ENCODE measurements at regions not wholly inside any gene's neighbourhood (a gene's known extent, or its start where the extent isn't known, plus 50 kb on each side); places are given as distances from the start of the nearest gene placed in this dataset.

GRCh38 chr3:144060881-144061280, 89.3 kb downstream of the DIPK2A start:
- no peaks in the 10 kb centered on the region for H3K36me3 ChIP-seq
- TF ChIP-seq, protein P1, sequence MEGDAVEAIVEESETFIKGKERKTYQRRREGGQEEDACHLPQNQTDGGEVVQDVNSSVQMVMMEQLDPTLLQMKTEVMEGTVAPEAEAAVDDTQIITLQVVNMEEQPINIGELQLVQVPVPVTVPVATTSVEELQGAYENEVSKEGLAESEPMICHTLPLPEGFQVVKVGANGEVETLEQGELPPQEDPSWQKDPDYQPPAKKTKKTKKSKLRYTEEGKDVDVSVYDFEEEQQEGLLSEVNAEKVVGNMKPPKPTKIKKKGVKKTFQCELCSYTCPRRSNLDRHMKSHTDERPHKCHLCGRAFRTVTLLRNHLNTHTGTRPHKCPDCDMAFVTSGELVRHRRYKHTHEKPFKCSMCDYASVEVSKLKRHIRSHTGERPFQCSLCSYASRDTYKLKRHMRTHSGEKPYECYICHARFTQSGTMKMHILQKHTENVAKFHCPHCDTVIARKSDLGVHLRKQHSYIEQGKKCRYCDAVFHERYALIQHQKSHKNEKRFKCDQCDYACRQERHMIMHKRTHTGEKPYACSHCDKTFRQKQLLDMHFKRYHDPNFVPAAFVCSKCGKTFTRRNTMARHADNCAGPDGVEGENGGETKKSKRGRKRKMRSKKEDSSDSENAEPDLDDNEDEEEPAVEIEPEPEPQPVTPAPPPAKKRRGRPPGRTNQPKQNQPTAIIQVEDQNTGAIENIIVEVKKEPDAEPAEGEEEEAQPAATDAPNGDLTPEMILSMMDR (IDR thresholded peaks at IDR 0.05) = no peak
- no peaks in the 10 kb centered on the region for H3K27me3 ChIP-seq (replicated peaks; ENCODE audit: insufficient read depth)
- H3K9me3 ChIP-seq = no peaks in the 10 kb centered on the region
- H3K4me1 ChIP-seq (ENCODE audit: control insufficient read depth in 1 of 2, low read depth in 2 of 2) = peaks cover 3 to 4% of the 10 kb centered on the region in 2 donors
- H3K27ac ChIP-seq = no peak overlapping the region
- ATAC-seq (ENCODE audit: insufficient number of reproducible peaks, low FRiP score, low read depth) (no peak), DNase-seq (ENCODE audit: low spot score) (no peak)
- no peak overlapping the region for H3K4me3 ChIP-seq

GRCh38 chr3:144063306-144063705, 91.7 kb downstream of the DIPK2A start:
- H3K27ac ChIP-seq = no peak overlapping the region
- ATAC-seq (ENCODE audit: insufficient number of reproducible peaks, low FRiP score, low read depth) (no peak), DNase-seq (ENCODE audit: low spot score) (no peak)
- H3K4me3 ChIP-seq = no peak overlapping the region
- no peaks in the 10 kb centered on the region for H3K9me3 ChIP-seq
- H3K36me3 ChIP-seq = no peaks in the 10 kb centered on the region
- H3K4me1 ChIP-seq (ENCODE audit: control insufficient read depth in 1 of 2, low read depth in 2 of 2) = no peaks in the 10 kb centered on the region
- no peaks in the 10 kb centered on the region for H3K27me3 ChIP-seq (replicated peaks; ENCODE audit: insufficient read depth)
- TF ChIP-seq, protein P1 (IDR thresholded peaks at IDR 0.05) = no peak

DNA sequence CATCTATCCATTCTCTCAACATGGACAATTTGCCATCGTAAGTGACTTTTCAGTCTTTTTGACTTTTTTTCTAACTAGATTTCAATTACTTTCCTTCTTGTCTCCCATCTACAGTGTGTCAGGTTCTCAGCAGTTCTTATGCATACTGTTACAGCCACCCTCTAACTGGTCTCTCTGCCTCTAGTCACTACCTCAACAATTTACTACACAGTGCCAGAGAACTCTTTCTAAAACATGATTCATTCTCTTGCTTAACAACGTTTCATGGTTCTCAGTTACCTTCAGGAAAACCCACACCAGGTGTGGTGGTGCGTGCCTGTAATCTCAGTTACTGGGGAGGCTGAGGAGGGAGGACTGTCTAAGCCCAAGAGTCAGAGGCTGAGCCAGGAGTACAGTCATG, 95.4 kb downstream of the DIPK2A start:
- no peak for DNase-seq (ENCODE audit: low spot score)
- H3K9me3 ChIP-seq = peaks cover 11% of the 10 kb centered on the region
- no peaks in the 10 kb centered on the region for H3K27me3 ChIP-seq (replicated peaks; ENCODE audit: insufficient read depth)
- TF ChIP-seq, protein P1 (IDR thresholded peaks at IDR 0.05) = no peak
- H3K36me3 ChIP-seq = no peaks in the 10 kb centered on the region
- no peaks in the 10 kb centered on the region for H3K4me1 ChIP-seq (ENCODE audit: control insufficient read depth in 1 of 2, low read depth in 2 of 2)
- H3K4me3 ChIP-seq = no peak overlapping the region
- no peak overlapping the region for H3K27ac ChIP-seq
- no peak for ATAC-seq (ENCODE audit: insufficient number of reproducible peaks, low FRiP score, low read depth)

DNA sequence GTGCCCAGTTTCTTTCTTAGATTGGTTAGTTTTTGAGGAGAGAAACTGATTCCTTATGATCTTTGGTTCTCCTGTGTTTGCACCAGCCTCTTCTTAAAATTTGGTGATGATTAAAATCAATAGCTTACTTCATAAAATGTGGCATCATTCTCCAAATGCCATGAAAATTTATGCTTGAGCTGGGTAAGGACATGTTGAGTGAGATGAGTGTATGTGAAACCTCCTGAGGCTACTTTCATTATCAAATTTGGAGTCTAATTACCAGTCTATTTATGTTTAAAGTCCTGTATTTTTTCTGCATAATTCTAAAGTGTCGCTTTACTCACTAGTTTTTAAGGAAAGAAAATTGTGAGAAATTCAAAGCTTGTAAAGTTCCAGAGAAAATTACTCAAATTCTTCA, 102.1 kb downstream of the DIPK2A start:
- no peak for ATAC-seq (ENCODE audit: insufficient number of reproducible peaks, low FRiP score, low read depth)

GRCh38 chr3:144079634-144080033, 108.0 kb downstream of the DIPK2A start:
- no peak for DNase-seq (ENCODE audit: low spot score)
- Histone ChIP-seq H3K27me3 (replicated peaks; ENCODE audit: insufficient read depth) (no peaks in the 10 kb centered on the region), H3K4me1 (ENCODE audit: control insufficient read depth in 1 of 2, low read depth in 2 of 2) (no peaks in the 10 kb centered on the region), H3K9me3 (no peaks in the 10 kb centered on the region), H3K4me3 (no peak overlapping the region), H3K27ac (no peak overlapping the region), H3K36me3 (no peaks in the 10 kb centered on the region)
- ATAC-seq (ENCODE audit: insufficient number of reproducible peaks, low FRiP score, low read depth) = no peak
- TF ChIP-seq, protein P1 (IDR thresholded peaks at IDR 0.05) = no peak

More for the DNA sequence above, 102.1 kb downstream of the DIPK2A start:
- no peak overlapping the region for H3K4me3 ChIP-seq
- H3K4me1 ChIP-seq (ENCODE audit: control insufficient read depth in 1 of 2, low read depth in 2 of 2) = no peaks in the 10 kb centered on the region
- H3K36me3 ChIP-seq = no peaks in the 10 kb centered on the region
- H3K27me3 ChIP-seq (replicated peaks; ENCODE audit: insufficient read depth) = no peaks in the 10 kb centered on the region
- no peak for DNase-seq (ENCODE audit: low spot score)
- peaks cover 14% of the 10 kb centered on the region for H3K9me3 ChIP-seq
- TF ChIP-seq, protein P1 (IDR thresholded peaks at IDR 0.05) = no peak
- no peak overlapping the region for H3K27ac ChIP-seq
